ENCODE measurements at regions not wholly inside any gene's neighbourhood (a gene's known extent, or its start where the extent isn't known, plus 50 kb on each side); places are given as distances from the start of the nearest gene placed in this dataset.

- Histone ChIP-seq H3K4me1 (ENCODE audit: low read length) (no peaks in the 10 kb centered on the region), H3K27ac (ENCODE audit: low read length) (no peak overlapping the region), H3K4me2 (ENCODE audit: low read depth, low read length, poor library complexity, severe bottlenecking) (no peak overlapping the region), H3K9ac (ENCODE audit: low read length) (no peak overlapping the region), H3K79me2 (ENCODE audit: low read length) (no peaks in the 10 kb centered on the region), H3K9me3 (ENCODE audit: low read length) (no peaks in the 10 kb centered on the region), H2AFZ (ENCODE audit: low read length) (no peak overlapping the region), H3K4me3 (ENCODE audit: low read length) (no peak overlapping the region), H3K36me3 (ENCODE audit: insufficient read depth, low read length) (no peaks in the 10 kb centered on the region), H4K20me1 (ENCODE audit: insufficient read depth, low read depth, low read length) (no peaks in the 10 kb centered on the region), H3K27me3 (ENCODE audit: low read length) (no peaks in the 10 kb centered on the region), H3K9me2 (replicated peaks; ENCODE audit: insufficient read depth, low read length) (no peaks in the 10 kb centered on the region)
- DNase-seq: no peak
These were observed 81.5 kb upstream of the PLEKHG7 start for GRCh38 chr12:92621312-92621711.

- Histone ChIP-seq H3K4me3 (ENCODE audit: low read length) (no peak overlapping the region), H3K9ac (ENCODE audit: low read length) (no peak overlapping the region), H4K20me1 (ENCODE audit: insufficient read depth, low read depth, low read length) (no peaks in the 10 kb centered on the region), H3K4me1 (ENCODE audit: low read length) (no peaks in the 10 kb centered on the region), H3K9me2 (replicated peaks; ENCODE audit: insufficient read depth, low read length) (no peaks in the 10 kb centered on the region), H3K36me3 (ENCODE audit: insufficient read depth, low read length) (no peaks in the 10 kb centered on the region), H3K27me3 (ENCODE audit: low read length) (no peaks in the 10 kb centered on the region), H2AFZ (ENCODE audit: low read length) (no peak overlapping the region), H3K79me2 (ENCODE audit: low read length) (no peaks in the 10 kb centered on the region), H3K9me3 (ENCODE audit: low read length) (no peaks in the 10 kb centered on the region), H3K27ac (ENCODE audit: low read length) (no peak overlapping the region), H3K4me2 (ENCODE audit: low read depth, low read length, poor library complexity, severe bottlenecking) (no peak overlapping the region)
- DNase-seq: no peak
These were observed 82.8 kb upstream of the PLEKHG7 start for GRCh38 chr12:92619730-92620684.

DNA sequence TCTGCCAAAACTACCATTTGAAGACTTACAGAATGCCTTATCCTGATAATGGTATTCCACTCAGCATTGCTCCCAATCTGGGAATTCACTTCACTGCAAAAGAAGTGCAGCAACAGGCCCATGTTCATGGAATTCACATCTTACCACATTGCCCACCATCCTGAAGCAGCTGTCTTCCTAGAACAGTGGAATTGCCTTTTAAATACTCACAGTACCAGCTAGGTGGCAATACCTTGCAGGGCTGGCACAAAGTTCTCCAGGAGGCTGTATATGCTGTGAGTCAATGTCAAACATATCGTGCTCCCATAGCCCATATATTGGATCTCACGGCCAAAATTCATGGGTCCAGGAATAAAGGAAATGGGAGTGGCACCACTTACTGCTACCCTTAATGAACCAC, 83.8 kb upstream of the PLEKHG7 start:
- H3K4me1 ChIP-seq (ENCODE audit: low read length): no peaks in the 10 kb centered on the region
- DNase-seq: no peak
- H3K9me2 ChIP-seq (replicated peaks; ENCODE audit: insufficient read depth, low read length): no peaks in the 10 kb centered on the region
- no peaks in the 10 kb centered on the region for H3K79me2 ChIP-seq (ENCODE audit: low read length)
- H3K4me2 ChIP-seq (ENCODE audit: low read depth, low read length, poor library complexity, severe bottlenecking): no peak overlapping the region
- no peaks in the 10 kb centered on the region for H3K36me3 ChIP-seq (ENCODE audit: insufficient read depth, low read length)
- no peak overlapping the region for H2AFZ ChIP-seq (ENCODE audit: low read length)
- no peaks in the 10 kb centered on the region for H3K27me3 ChIP-seq (ENCODE audit: low read length)
- no peak overlapping the region for H3K9ac ChIP-seq (ENCODE audit: low read length)
- H4K20me1 ChIP-seq (ENCODE audit: insufficient read depth, low read depth, low read length): no peaks in the 10 kb centered on the region
- H3K9me3 ChIP-seq (ENCODE audit: low read length): no peaks in the 10 kb centered on the region
- no peak overlapping the region for H3K4me3 ChIP-seq (ENCODE audit: low read length)
- no peak overlapping the region for H3K27ac ChIP-seq (ENCODE audit: low read length)

GRCh38 chr12:92615703-92616102, 87.1 kb upstream of the PLEKHG7 start:
- DNase-seq: no peak
- H3K27me3 ChIP-seq (ENCODE audit: low read length): no peaks in the 10 kb centered on the region
- no peaks in the 10 kb centered on the region for H4K20me1 ChIP-seq (ENCODE audit: insufficient read depth, low read depth, low read length)
- H3K36me3 ChIP-seq (ENCODE audit: insufficient read depth, low read length): no peaks in the 10 kb centered on the region
- H3K9me2 ChIP-seq (replicated peaks; ENCODE audit: insufficient read depth, low read length): no peaks in the 10 kb centered on the region
- no peaks in the 10 kb centered on the region for H3K79me2 ChIP-seq (ENCODE audit: low read length)
- H3K9me3 ChIP-seq (ENCODE audit: low read length): no peaks in the 10 kb centered on the region
- H3K9ac ChIP-seq (ENCODE audit: low read length): no peak overlapping the region
- no peak overlapping the region for H3K27ac ChIP-seq (ENCODE audit: low read length)
- H3K4me3 ChIP-seq (ENCODE audit: low read length): no peak overlapping the region
- no peak overlapping the region for H2AFZ ChIP-seq (ENCODE audit: low read length)
- no peaks in the 10 kb centered on the region for H3K4me1 ChIP-seq (ENCODE audit: low read length)
- no peak overlapping the region for H3K4me2 ChIP-seq (ENCODE audit: low read depth, low read length, poor library complexity, severe bottlenecking)

- no peak for DNase-seq
- no peaks in the 10 kb centered on the region for H4K20me1 ChIP-seq (ENCODE audit: insufficient read depth, low read depth, low read length)
- H3K4me3 ChIP-seq (ENCODE audit: low read length): no peak overlapping the region
- H3K27ac ChIP-seq (ENCODE audit: low read length): no peak overlapping the region
- H3K9me3 ChIP-seq (ENCODE audit: low read length): no peaks in the 10 kb centered on the region
- H3K36me3 ChIP-seq (ENCODE audit: insufficient read depth, low read length): no peaks in the 10 kb centered on the region
- H3K79me2 ChIP-seq (ENCODE audit: low read length): no peaks in the 10 kb centered on the region
- H2AFZ ChIP-seq (ENCODE audit: low read length): no peak overlapping the region
- no peaks in the 10 kb centered on the region for H3K4me1 ChIP-seq (ENCODE audit: low read length)
- no peak overlapping the region for H3K9ac ChIP-seq (ENCODE audit: low read length)
- no peaks in the 10 kb centered on the region for H3K27me3 ChIP-seq (ENCODE audit: low read length)
- H3K4me2 ChIP-seq (ENCODE audit: low read depth, low read length, poor library complexity, severe bottlenecking): no peak overlapping the region
- no peaks in the 10 kb centered on the region for H3K9me2 ChIP-seq (replicated peaks; ENCODE audit: insufficient read depth, low read length)
These were observed 87.7 kb upstream of the PLEKHG7 start for GRCh38 chr12:92615086-92615485.

DNA sequence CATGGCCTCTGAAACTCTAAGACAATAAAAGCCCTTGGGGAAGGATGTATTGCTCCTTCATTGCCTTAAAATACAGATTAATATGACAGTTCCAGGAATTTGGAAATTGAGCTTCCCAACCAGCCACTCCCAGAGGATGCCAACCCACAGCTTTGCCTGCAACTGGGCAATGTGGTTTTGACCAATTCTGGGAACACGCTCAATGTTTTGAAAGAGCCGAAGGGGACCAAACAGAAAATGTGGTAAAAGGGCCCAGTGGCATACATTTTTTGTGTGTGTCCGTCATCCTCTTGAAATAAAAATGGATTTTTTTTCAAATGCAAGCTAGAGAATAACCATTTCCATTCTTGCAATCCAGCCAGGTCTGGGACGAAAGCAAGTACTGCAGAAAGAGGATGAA, 88.3 kb upstream of the PLEKHG7 start:
- Histone ChIP-seq H3K36me3 (ENCODE audit: insufficient read depth, low read length) (no peaks in the 10 kb centered on the region), H3K27ac (ENCODE audit: low read length) (no peak overlapping the region), H2AFZ (ENCODE audit: low read length) (no peak overlapping the region), H3K4me1 (ENCODE audit: low read length) (no peaks in the 10 kb centered on the region), H4K20me1 (ENCODE audit: insufficient read depth, low read depth, low read length) (no peaks in the 10 kb centered on the region), H3K9me2 (replicated peaks; ENCODE audit: insufficient read depth, low read length) (no peaks in the 10 kb centered on the region), H3K79me2 (ENCODE audit: low read length) (no peaks in the 10 kb centered on the region), H3K4me2 (ENCODE audit: low read depth, low read length, poor library complexity, severe bottlenecking) (no peak overlapping the region), H3K9me3 (ENCODE audit: low read length) (no peaks in the 10 kb centered on the region), H3K9ac (ENCODE audit: low read length) (no peak overlapping the region), H3K27me3 (ENCODE audit: low read length) (no peaks in the 10 kb centered on the region), H3K4me3 (ENCODE audit: low read length) (no peak overlapping the region)
- DNase-seq: no peak

GRCh38 chr12:92614001-92614400, 88.8 kb upstream of the PLEKHG7 start:
- no peaks in the 10 kb centered on the region for H3K9me3 ChIP-seq (ENCODE audit: low read length)
- H3K4me3 ChIP-seq (ENCODE audit: low read length): no peak overlapping the region
- no peaks in the 10 kb centered on the region for H4K20me1 ChIP-seq (ENCODE audit: insufficient read depth, low read depth, low read length)
- H3K36me3 ChIP-seq (ENCODE audit: insufficient read depth, low read length): no peaks in the 10 kb centered on the region
- H3K9me2 ChIP-seq (replicated peaks; ENCODE audit: insufficient read depth, low read length): no peaks in the 10 kb centered on the region
- no peaks in the 10 kb centered on the region for H3K27me3 ChIP-seq (ENCODE audit: low read length)
- H3K79me2 ChIP-seq (ENCODE audit: low read length): no peaks in the 10 kb centered on the region
- no peak overlapping the region for H3K27ac ChIP-seq (ENCODE audit: low read length)
- no peaks in the 10 kb centered on the region for H3K4me1 ChIP-seq (ENCODE audit: low read length)
- no peak overlapping the region for H3K4me2 ChIP-seq (ENCODE audit: low read depth, low read length, poor library complexity, severe bottlenecking)
- no peak for DNase-seq
- H2AFZ ChIP-seq (ENCODE audit: low read length): no peak overlapping the region
- no peak overlapping the region for H3K9ac ChIP-seq (ENCODE audit: low read length)

DNA sequence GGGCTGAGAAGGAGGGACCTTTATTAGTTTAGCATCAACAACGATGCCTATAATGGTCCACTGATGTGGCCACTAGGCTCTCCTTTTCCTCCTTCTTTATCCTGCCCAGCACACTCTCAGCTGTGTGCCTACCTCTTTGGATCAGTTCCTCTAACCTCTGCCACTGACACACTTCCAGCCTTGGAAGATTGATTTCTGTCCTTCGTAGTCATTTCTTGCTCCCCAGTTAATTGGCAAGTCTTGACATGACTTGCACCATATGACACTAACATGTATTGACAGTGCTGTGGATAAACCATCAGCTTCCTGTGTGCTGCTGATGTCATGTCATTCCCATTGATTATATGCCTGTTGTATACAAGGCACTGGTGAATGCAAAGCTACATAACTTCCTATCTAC, 90.2 kb upstream of the PLEKHG7 start:
- Histone ChIP-seq H3K79me2 (ENCODE audit: low read length) (no peaks in the 10 kb centered on the region), H3K4me1 (ENCODE audit: low read length) (no peaks in the 10 kb centered on the region), H3K9me3 (ENCODE audit: low read length) (no peaks in the 10 kb centered on the region), H3K4me3 (ENCODE audit: low read length) (no peak overlapping the region), H3K9me2 (replicated peaks; ENCODE audit: insufficient read depth, low read length) (no peaks in the 10 kb centered on the region), H3K27ac (ENCODE audit: low read length) (no peak overlapping the region), H3K36me3 (ENCODE audit: insufficient read depth, low read length) (no peaks in the 10 kb centered on the region), H3K4me2 (ENCODE audit: low read depth, low read length, poor library complexity, severe bottlenecking) (no peak overlapping the region), H3K9ac (ENCODE audit: low read length) (no peak overlapping the region), H3K27me3 (ENCODE audit: low read length) (no peaks in the 10 kb centered on the region), H4K20me1 (ENCODE audit: insufficient read depth, low read depth, low read length) (no peaks in the 10 kb centered on the region), H2AFZ (ENCODE audit: low read length) (no peak overlapping the region)
- no peak for DNase-seq

All from Karpas-422 (cell line).